B cell (primary cell): ENCODE measurements at regions not wholly inside any gene's neighbourhood (a gene's known extent, or its start where the extent isn't known, plus 50 kb on each side); places are given as distances from the start of the nearest gene placed in this dataset.

Source experiments
- ATAC-seq: fragments of 200-7000 bp; cut with Tn5 transposase; one replicate; pipeline ENCODE4 v1.10.0; 2021; ENCODE audit warnings: low read depth, mild to moderate bottlenecking, moderate number of reproducible peaks, moderate library complexity
- CTCF ChIA-PET: fragments of 350-600 bp; sonication (Branson Sonifier 250); formaldehyde crosslinking; loops from one replicate; lab custom pipeline; 2021; ENCODE audit warnings: antibody characterized with exemption, inconsistent platforms; lab: Charles Lee
- POLR2A ChIA-PET: fragments of 350-600 bp; sonication (Branson Sonifier 250); formaldehyde crosslinking; loops from one replicate; lab custom pipeline; 2021; ENCODE audit warnings: antibody characterized with exemption; lab: Charles Lee
- DNase-seq: peaks from one replicate; pipeline ENCODE4 v3.0.0; 2013
- H2AFZ ChIP-seq: 2 replicates; pipeline ENCODE4 v1.6.1; 2012; ENCODE audit warnings: mild to moderate bottlenecking, low read depth, low read length; ENCODE audit not compliant: insufficient read depth, poor library complexity, severe bottlenecking
- H3K27ac ChIP-seq, 2 donors: 1 replicate in 1 of 2; 2 replicates in 1 of 2; pipeline ENCODE4 v1.5.1; 2012 to 2013; ENCODE audit warnings: low read length in 2 of 2, mild to moderate bottlenecking in 2 of 2, moderate library complexity in 1 of 2
- H3K27me3 ChIP-seq, 4 experiments: fragments of 200-600 bp in 1 of 4; sonication (generic) in 1 of 4; replicated peaks in 1 of 4; 1 replicate in 2 of 4; 2 replicates in 2 of 4; pipeline versions ENCODE4 v1.6.1 to v1.7.0; 2013 to 2016; ENCODE audit warnings: low read length in 3 of 4, mild to moderate bottlenecking in 2 of 4, mixed read lengths in 1 of 4, moderate library complexity in 1 of 4; ENCODE audit not compliant: insufficient read depth in 4 of 4, control insufficient read depth in 3 of 4; ENCODE audit errors: control extremely low read depth in 1 of 4
- H3K36me3 ChIP-seq, 2 experiments: replicated peaks in 1 of 2; 1 replicate in 1 of 2; 2 replicates in 1 of 2; pipeline versions ENCODE4 v1.6.1 to v1.7.1; 2013; ENCODE audit warnings: low read length in 1 of 2; ENCODE audit not compliant: insufficient read depth in 2 of 2, control insufficient read depth in 1 of 2; ENCODE audit errors: control extremely low read depth in 1 of 2, extremely low read depth in 1 of 2
- H3K4me1 ChIP-seq, 2 donors: fragments of 200-600 bp in 1 of 2; sonication (generic) in 1 of 2; 1 replicate in 1 of 2; 2 replicates in 1 of 2; pipeline versions ENCODE4 v1.5.1 to v1.6.1; 2013 to 2017; ENCODE audit warnings: low read length in 2 of 2; ENCODE audit not compliant: control insufficient read depth in 2 of 2, insufficient read depth in 2 of 2
- H3K4me2 ChIP-seq: replicated peaks from 2 replicates; pipeline ENCODE3; 2012; ENCODE audit warnings: mild to moderate bottlenecking, low read depth, low read length; ENCODE audit not compliant: poor library complexity, severe bottlenecking
- H3K4me3 ChIP-seq, 5 experiments: fragments of 200-600 bp in 1 of 5; sonication (generic) in 1 of 5; 1 replicate in 3 of 5; 2 replicates in 2 of 5; pipeline versions ENCODE4 v1.5.1 to v1.7.0; 2011 to 2016; ENCODE audit warnings: low read length in 4 of 5, mild to moderate bottlenecking in 4 of 5, low read depth in 2 of 5, control low read depth in 1 of 5, moderate library complexity in 1 of 5; ENCODE audit not compliant: insufficient read depth in 1 of 5; ENCODE audit errors: control extremely low read depth in 1 of 5, extremely low read depth in 1 of 5
- H3K79me2 ChIP-seq: fragments of 200-600 bp; sonication (generic); one replicate; pipeline ENCODE4 v1.6.0; 2016; ENCODE audit warnings: low read length; ENCODE audit not compliant: control insufficient read depth, insufficient read depth
- H3K9ac ChIP-seq: fragments of 200-600 bp; sonication (generic); 2 replicates; pipeline ENCODE4 v1.6.1; 2017; ENCODE audit warnings: mild to moderate bottlenecking, low read length, moderate library complexity
- H3K9me3 ChIP-seq, 3 donors: one replicate each; pipeline versions ENCODE4 v1.6.1 to v1.7.1; 2013; ENCODE audit warnings: low read length in 2 of 3; ENCODE audit not compliant: control insufficient read depth in 2 of 3, insufficient read depth in 1 of 3; ENCODE audit errors: control extremely low read depth in 1 of 3
- H4K20me1 ChIP-seq: 2 replicates; pipeline ENCODE4 v1.6.0; 2012; ENCODE audit warnings: mild to moderate bottlenecking, low read length; ENCODE audit not compliant: insufficient read depth, control insufficient read depth, poor library complexity, severe bottlenecking
- H3K27ac Mint-ChIP-seq: one replicate; pipeline ENCODE4 v1.8.0; 2021; ENCODE audit warnings: mixed read lengths
- H3K27me3 Mint-ChIP-seq: one replicate; pipeline ENCODE4 v1.8.0; 2021; ENCODE audit warnings: mixed read lengths
- H3K4me1 Mint-ChIP-seq: one replicate; pipeline ENCODE4 v1.8.0; 2021; ENCODE audit warnings: mixed read lengths
- H3K4me3 Mint-ChIP-seq: one replicate; pipeline ENCODE4 v1.8.0; 2021; ENCODE audit warnings: mixed read lengths
- H3K9me3 Mint-ChIP-seq: one replicate; pipeline ENCODE4 v1.8.0; 2022; ENCODE audit warnings: mixed read lengths; ENCODE audit not compliant: insufficient read depth
- EZH2 ChIP-seq: IDR thresholded peaks from 2 replicates; pipeline ENCODE4 v1.6.1; 2012; ENCODE audit warnings: borderline replicate concordance, low read depth, mild to moderate bottlenecking, moderate library complexity, low read length; ENCODE audit not compliant: insufficient read depth, poor library complexity, severe bottlenecking
- WGBS: methylation state at CpG from one replicate; pipeline ENCODE4 v1.1.5; 2013; ENCODE audit warnings: missing lambda C conversion rate; ENCODE audit not compliant: insufficient coverage; 5-methylcytosine and 5-hydroxymethylcytosine counted together
- intact Hi-C: fragments of 100-400 bp; cut with micrococcal nuclease; formaldehyde crosslinking; loops from one replicate; pipeline ENCODE4 v1.10.0; 2022
- TF ChIP-seq, protein P1 (sequence below): fragments of 200-600 bp; IDR thresholded peaks from one replicate; pipeline ENCODE4 v1.8.0; 2022; ENCODE audit warnings: antibody characterized with exemption, mild to moderate bottlenecking

DNA sequence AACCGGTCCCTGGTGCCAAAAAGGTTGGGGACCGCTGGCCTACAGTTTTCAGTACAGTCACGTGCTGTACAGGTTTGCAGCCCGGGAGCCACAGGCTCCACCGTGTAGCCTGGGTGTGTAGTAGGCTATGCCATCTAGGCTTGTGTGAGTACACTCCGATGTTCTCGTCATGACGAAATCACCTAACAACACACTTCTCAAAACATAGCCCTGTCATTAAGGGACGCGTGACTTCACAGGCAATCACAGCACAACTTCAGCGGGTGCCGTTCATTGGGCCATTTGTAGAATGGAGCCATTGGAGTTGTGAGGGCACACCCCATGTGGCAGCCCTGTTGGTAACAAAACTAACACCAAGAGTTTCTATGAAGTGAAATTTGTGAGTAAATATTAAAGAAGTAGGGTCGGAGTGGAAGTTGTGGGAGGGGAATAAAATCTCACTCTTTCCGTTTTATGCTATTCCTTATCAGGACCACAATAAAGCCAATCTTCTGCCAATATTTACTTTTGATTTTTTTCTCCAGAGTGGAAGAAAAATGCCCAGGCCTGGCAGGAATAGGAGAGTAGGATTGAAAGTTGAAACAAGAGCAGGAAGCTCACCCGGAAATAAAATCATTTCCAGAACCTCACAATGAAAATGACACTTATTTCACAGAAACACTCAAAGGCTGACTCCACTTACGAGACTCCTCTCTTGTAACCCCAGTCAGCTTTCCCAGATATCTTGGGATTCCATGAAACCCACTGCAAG lies 63.7 kb upstream of the PTPN1 start:
- Histone ChIP-seq H4K20me1 (no peaks in the 10 kb centered on the region), H3K4me2 (no peak overlapping the region), H3K9me3 (peaks cover 0 to 8% (median 0%) of the 10 kb centered on the region in 3 donors), H3K9ac (no peak overlapping the region), H3K36me3 (no peaks in the 10 kb centered on the region), H3K27ac (no peak overlapping the region), H3K4me3 (no peak overlapping the region), H2AFZ (no peak overlapping the region), H3K27me3 (peaks cover 0 to 21% (median 6%) of the 10 kb centered on the region in 4 experiments), H3K4me1 (peaks cover 3 to 7% of the 10 kb centered on the region in 2 donors), H3K79me2 (no peaks in the 10 kb centered on the region)
- CTCF ChIA-PET: no interaction called here
- Mint-ChIP-seq H3K4me1 (peaks cover 8% of the 10 kb centered on the region), H3K27ac (no peak overlapping the region), H3K4me3 (no peak overlapping the region), H3K9me3 (no peaks in the 10 kb centered on the region), H3K27me3 (peaks cover 56% of the 10 kb centered on the region)
- ATAC-seq: no peak
- TF ChIP-seq, protein P1, sequence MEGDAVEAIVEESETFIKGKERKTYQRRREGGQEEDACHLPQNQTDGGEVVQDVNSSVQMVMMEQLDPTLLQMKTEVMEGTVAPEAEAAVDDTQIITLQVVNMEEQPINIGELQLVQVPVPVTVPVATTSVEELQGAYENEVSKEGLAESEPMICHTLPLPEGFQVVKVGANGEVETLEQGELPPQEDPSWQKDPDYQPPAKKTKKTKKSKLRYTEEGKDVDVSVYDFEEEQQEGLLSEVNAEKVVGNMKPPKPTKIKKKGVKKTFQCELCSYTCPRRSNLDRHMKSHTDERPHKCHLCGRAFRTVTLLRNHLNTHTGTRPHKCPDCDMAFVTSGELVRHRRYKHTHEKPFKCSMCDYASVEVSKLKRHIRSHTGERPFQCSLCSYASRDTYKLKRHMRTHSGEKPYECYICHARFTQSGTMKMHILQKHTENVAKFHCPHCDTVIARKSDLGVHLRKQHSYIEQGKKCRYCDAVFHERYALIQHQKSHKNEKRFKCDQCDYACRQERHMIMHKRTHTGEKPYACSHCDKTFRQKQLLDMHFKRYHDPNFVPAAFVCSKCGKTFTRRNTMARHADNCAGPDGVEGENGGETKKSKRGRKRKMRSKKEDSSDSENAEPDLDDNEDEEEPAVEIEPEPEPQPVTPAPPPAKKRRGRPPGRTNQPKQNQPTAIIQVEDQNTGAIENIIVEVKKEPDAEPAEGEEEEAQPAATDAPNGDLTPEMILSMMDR: no peak
- TF ChIP-seq EZH2: no peak
- intact Hi-C loops: no loop called here
- 98% methylated on average over 7 of the region's 16 CpGs for WGBS
- DNase-seq: no peak
- POLR2A ChIA-PET: no interaction called here

DNA sequence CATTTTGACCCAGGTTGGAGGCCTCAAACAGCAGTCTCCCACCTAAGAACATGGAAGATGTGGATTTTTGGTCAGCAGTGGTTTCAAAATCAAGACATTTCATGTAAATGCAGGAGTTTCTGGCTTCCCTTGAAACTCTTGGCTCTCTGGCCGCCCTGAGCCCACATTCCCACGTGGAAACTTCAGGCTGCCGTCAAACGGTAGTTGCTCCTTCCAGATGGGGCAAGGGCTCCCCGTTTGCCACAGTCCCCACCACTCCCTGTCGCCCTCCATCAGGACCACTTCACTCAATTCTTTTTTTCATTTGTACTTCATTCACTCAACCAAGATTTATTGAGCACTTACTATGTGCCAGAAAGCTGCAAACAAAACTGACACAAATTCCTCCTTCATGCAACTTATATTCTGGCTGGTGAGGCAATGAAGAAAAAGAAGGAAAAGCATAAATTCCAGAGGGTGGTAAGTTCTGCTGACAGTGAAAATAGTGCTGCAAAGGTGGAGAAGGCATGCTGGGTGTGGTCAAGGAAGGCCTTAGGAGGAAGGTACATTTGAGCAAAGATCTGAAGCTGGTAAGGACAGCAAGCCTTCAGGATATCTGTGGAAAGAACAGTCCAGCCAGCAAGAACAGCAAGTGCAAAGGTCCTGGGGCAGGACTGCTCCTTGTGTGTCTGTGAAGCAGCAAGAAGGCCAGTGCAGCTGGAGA lies 62.9 kb upstream of the PTPN1 start:
- no peak for TF ChIP-seq EZH2
- TF ChIP-seq, protein P1: no peak
- ATAC-seq (no peak), DNase-seq (no peak)
- H3K4me3 Mint-ChIP-seq: no peak overlapping the region
- Histone ChIP-seq H3K4me2 (no peak overlapping the region), H3K79me2 (no peaks in the 10 kb centered on the region), H2AFZ (no peak overlapping the region), H3K36me3 (no peaks in the 10 kb centered on the region), H3K9ac (no peak overlapping the region), H4K20me1 (no peaks in the 10 kb centered on the region), H3K4me1 (peaks cover 3 to 8% of the 10 kb centered on the region in 2 donors), H3K27me3 (peaks cover 0 to 24% (median 6%) of the 10 kb centered on the region in 4 experiments), H3K27ac (no peak overlapping the region), H3K9me3 (peaks cover 0 to 8% (median 0%) of the 10 kb centered on the region in 3 donors), H3K4me3 (no peak overlapping the region)
- CTCF ChIA-PET: no interaction called here
- intact Hi-C loops: no loop called here
- peaks cover 63% of the 10 kb centered on the region for H3K27me3 Mint-ChIP-seq
- POLR2A ChIA-PET: no interaction called here
- 90% methylated on average over 6 of the region's 6 CpGs for WGBS
- no peak overlapping the region for H3K27ac Mint-ChIP-seq
- peaks cover 9% of the 10 kb centered on the region for H3K4me1 Mint-ChIP-seq
- H3K9me3 Mint-ChIP-seq: no peaks in the 10 kb centered on the region
